K562 (cell line): ENCODE measurements at regions not wholly inside any gene's neighbourhood (a gene's known extent, or its start where the extent isn't known, plus 50 kb on each side); places are given as distances from the start of the nearest gene placed in this dataset.

Experiments used
- ATAC-seq: fragments of 200-7000 bp; cut with Tn5 transposase; 3 replicates; pipeline ENCODE4 v1.9.1; 2020; ENCODE audit warnings: moderate library complexity
- BruUV-seq: library from RNA; stranded (reverse); fragments of 400-500 nt; replicated peaks from 2 replicates; lab custom pipeline; 2021; lab: Mats Ljungman, UMichigan
- CTCF ChIA-PET: fragments of 300-600 bp; formaldehyde crosslinking; extraction: SDS; loops from one replicate; lab custom pipeline; 2021; ENCODE audit warnings: low intra/inter-chr PET ratio; lab: Yijun Ruan, JAX
- POLR2A ChIA-PET: fragments of 300-600, 350-650 bp; sonication (Branson Sonifier 250); formaldehyde crosslinking; extraction: SDS; loops from one replicate; lab custom pipeline; 2021; ENCODE audit warnings: antibody characterized with exemption, inconsistent platforms; lab: Yijun Ruan, JAX
- DNase-seq, 4 experiments: peaks; one replicate each; pipeline versions ENCODE4 v3.0.0 to v3.0.0-alpha.2; 2011 to 2018; ENCODE audit warnings: low spot score in 3 of 4, mixed read lengths in 3 of 4; ENCODE audit errors: extremely low read depth in 1 of 4
- FAIRE-seq: peaks from 2 replicates; lab custom pipeline; 2011; peaks lifted over from hg19 to GRCh38; lab: Jason Lieb, UNC
- H2AFZ ChIP-seq: 2 replicates; pipeline ENCODE4 v1.6.0; 2011; ENCODE audit warnings: low read depth, low read length, control low read depth, inconsistent platforms
- H3K27ac ChIP-seq: fragments of 200-600 bp; 3 replicates; pipeline ENCODE4 v1.8.0; 2011; ENCODE audit warnings: low read depth, mild to moderate bottlenecking, control low read depth, inconsistent platforms, low read length, moderate library complexity, mixed read lengths; ENCODE audit errors: extremely low read depth
- H3K27me3 ChIP-seq, 2 experiments: fragments of 300-600 bp in 1 of 2; 2 replicates in 1 of 2; 3 replicates in 1 of 2; pipeline versions ENCODE4 v1.6.0 to v1.8.0; 2011; ENCODE audit warnings: inconsistent platforms in 2 of 2, low read length in 2 of 2, mild to moderate bottlenecking in 1 of 2, mixed read lengths in 1 of 2, moderate library complexity in 1 of 2; ENCODE audit not compliant: control insufficient read depth in 2 of 2, insufficient read depth in 2 of 2
- H3K36me3 ChIP-seq: fragments of 300-600 bp; 3 replicates; pipeline ENCODE4 v1.8.0; 2011; ENCODE audit warnings: mild to moderate bottlenecking, low read length, inconsistent platforms; ENCODE audit not compliant: control insufficient read depth, insufficient read depth
- H3K4me1 ChIP-seq, 2 experiments: fragments of 200-600 bp in 1 of 2; replicated peaks in 1 of 2; 2 replicates in 1 of 2; 3 replicates in 1 of 2; pipeline versions ENCODE4 v1.5.1 to v1.8.0; 2011; ENCODE audit warnings: inconsistent platforms in 2 of 2, low read length in 2 of 2, mild to moderate bottlenecking in 1 of 2, mixed read lengths in 1 of 2, moderate library complexity in 1 of 2; ENCODE audit not compliant: control insufficient read depth in 2 of 2, insufficient read depth in 2 of 2
- H3K4me2 ChIP-seq: 2 replicates; pipeline ENCODE4 v1.6.1; 2011; ENCODE audit warnings: low read length, control low read depth, inconsistent platforms, mixed read lengths; ENCODE audit not compliant: insufficient read depth
- H3K4me3 ChIP-seq: fragments of 200-600 bp; sonication (generic), shearing (Covaris generic); 2 replicates; pipeline ENCODE4 v1.5.1; 2016; ENCODE audit warnings: control low read depth, inconsistent platforms
- H3K79me2 ChIP-seq: fragments of 200-600 bp; 3 replicates; pipeline ENCODE4 v1.8.0; 2011; ENCODE audit warnings: low read length, inconsistent platforms; ENCODE audit not compliant: control insufficient read depth, insufficient read depth
- H3K9ac ChIP-seq, 2 experiments: 2 replicates each; pipeline versions ENCODE4 v1.6.0 to v1.6.1; 2011; ENCODE audit warnings: low read depth in 2 of 2, low read length in 2 of 2, control low read depth in 1 of 2, inconsistent platforms in 1 of 2, mild to moderate bottlenecking in 1 of 2, mixed read lengths in 1 of 2; ENCODE audit not compliant: insufficient read depth in 1 of 2
- H3K9me1 ChIP-seq: one replicate; pipeline ENCODE4 v1.6.0; 2011; ENCODE audit warnings: inconsistent platforms, mild to moderate bottlenecking, low read length, moderate library complexity; ENCODE audit not compliant: control insufficient read depth, insufficient read depth
- H3K9me3 ChIP-seq: replicated peaks from 2 replicates; pipeline ENCODE4 v1.5.1; 2011; ENCODE audit warnings: low read depth, low read length, inconsistent platforms; ENCODE audit not compliant: control insufficient read depth, insufficient read depth
- H4K20me1 ChIP-seq: replicated peaks from 2 replicates; pipeline ENCODE4 v1.6.1; 2011; ENCODE audit warnings: low read length, inconsistent platforms, mixed read lengths; ENCODE audit not compliant: control insufficient read depth, insufficient read depth
- ARID1B ChIP-seq: fragments of 450-650 bp; IDR thresholded peaks from 2 replicates; pipeline ENCODE4 v1.6.1; 2016; ENCODE audit warnings: antibody characterized with exemption, mild to moderate bottlenecking, inconsistent platforms
- CBFA2T2 ChIP-seq: fragments of 450-650 bp; conservative IDR thresholded peaks from 2 replicates; pipeline ENCODE4 v1.6.1; 2017; ENCODE audit warnings: mild to moderate bottlenecking
- HDGF ChIP-seq: fragments of 450-650 bp; IDR thresholded peaks from 2 replicates; pipeline ENCODE4 v1.6.1; 2016
- JUN ChIP-seq, 2 experiments: sonication (generic) in 1 of 2; formaldehyde crosslinking in 1 of 2; IDR thresholded peaks; 2 replicates each; pipeline versions ENCODE4 v1.6.1 to v1.8.0; 2012 to 2022; ENCODE audit warnings: borderline replicate concordance in 2 of 2, mild to moderate bottlenecking in 2 of 2, improper control_type of control experiment in 1 of 2, low read depth in 1 of 2, low read length in 1 of 2, missing genetic modification reagents in 1 of 2
- JUND ChIP-seq, 2 experiments: IDR thresholded peaks; 2 replicates in 1 of 2; 3 replicates in 1 of 2; pipeline ENCODE4 v1.6.1; 2011; ENCODE audit warnings: borderline replicate concordance in 2 of 2, low read depth in 2 of 2, low read length in 2 of 2, improper control_type of control experiment in 1 of 2, missing biosample characterization in 1 of 2, missing genetic modification characterization in 1 of 2, missing genetic modification reagents in 1 of 2
- RCOR1 ChIP-seq, 2 experiments: IDR thresholded peaks; 2 replicates each; pipeline ENCODE4 v1.6.1; 2012; ENCODE audit warnings: low read depth in 2 of 2, low read length in 2 of 2, borderline replicate concordance in 1 of 2, improper control_type of control experiment in 1 of 2
- SMARCE1 ChIP-seq: fragments of 450-650 bp; IDR thresholded peaks from 2 replicates; pipeline ENCODE4 v1.7.1; 2016; ENCODE audit warnings: mild to moderate bottlenecking
- SPI1 ChIP-seq: IDR thresholded peaks from 2 replicates; pipeline ENCODE4 v1.6.1; 2011; ENCODE audit warnings: low read depth, low read length, control low read depth, borderline replicate concordance
- TCF3 ChIP-seq: sonication (generic); formaldehyde crosslinking; IDR thresholded peaks from 2 replicates; pipeline ENCODE4 v1.4.0; 2020; ENCODE audit warnings: mild to moderate bottlenecking, missing genetic modification reagents
- ZEB2 ChIP-seq: fragments of 450-650 bp; IDR thresholded peaks from 2 replicates; pipeline ENCODE4 v1.6.1; 2016
- ZNF175 ChIP-seq: fragments of 200-800 bp; sonication (Bioruptor generic); IDR thresholded peaks from 2 replicates; pipeline ENCODE4 v1.6.1; 2016; ENCODE audit warnings: low read depth, mild to moderate bottlenecking, missing genetic modification characterization, missing compliant biosample characterization
- WGBS: fragments of 100-300 bp; shearing (Covaris generic); methylation state at CpG from one replicate; pipeline ENCODE4 v1.1.6; 2016; ENCODE audit warnings: low coverage, mixed read lengths; ENCODE audit not compliant: insufficient coverage; ENCODE audit errors: missing lambda C conversion rate; 5-methylcytosine and 5-hydroxymethylcytosine counted together
- in situ Hi-C: fragments of 300-500 bp; cut with MboI; formaldehyde crosslinking; loops from 4 replicates; pipeline ENCODE4 v1.15.0; 2018; ENCODE audit warnings: inconsistent platforms, mixed read lengths
- intact Hi-C: fragments of 100-400 bp; cut with micrococcal nuclease; formaldehyde crosslinking; loops from 2 replicates; pipeline ENCODE4 v1.14.2; 2022
- TF ChIP-seq, protein P1 (sequence below), 2 experiments: fragments of 450-650 bp in 1 of 2; sonication (generic) in 1 of 2; formaldehyde crosslinking in 1 of 2; IDR thresholded peaks in 1 of 2; conservative IDR thresholded peaks in 1 of 2; 2 replicates each; pipeline versions ENCODE4 v1.6.1 to v1.8.1; 2016 to 2023; ENCODE audit warnings: mild to moderate bottlenecking in 2 of 2, moderate library complexity in 2 of 2, inconsistent platforms in 1 of 2, missing genetic modification reagents in 1 of 2
- TF ChIP-seq, protein P2 (sequence below): fragments of 450-650 bp; IDR thresholded peaks from 2 replicates; pipeline ENCODE4 v1.6.1; 2014; ENCODE audit warnings: low read depth, mild to moderate bottlenecking, moderate library complexity, borderline replicate concordance
- TF ChIP-seq, protein P3 (sequence below): sonication (generic); formaldehyde crosslinking; IDR thresholded peaks from 2 replicates; pipeline ENCODE4 v1.8.0; 2022; ENCODE audit warnings: missing genetic modification reagents, mild to moderate bottlenecking, moderate library complexity, borderline replicate concordance
- TF ChIP-seq, protein P4 (sequence below): sonication (generic); IDR thresholded peaks from 2 replicates; pipeline ENCODE4 v1.6.1; 2016

DNA sequence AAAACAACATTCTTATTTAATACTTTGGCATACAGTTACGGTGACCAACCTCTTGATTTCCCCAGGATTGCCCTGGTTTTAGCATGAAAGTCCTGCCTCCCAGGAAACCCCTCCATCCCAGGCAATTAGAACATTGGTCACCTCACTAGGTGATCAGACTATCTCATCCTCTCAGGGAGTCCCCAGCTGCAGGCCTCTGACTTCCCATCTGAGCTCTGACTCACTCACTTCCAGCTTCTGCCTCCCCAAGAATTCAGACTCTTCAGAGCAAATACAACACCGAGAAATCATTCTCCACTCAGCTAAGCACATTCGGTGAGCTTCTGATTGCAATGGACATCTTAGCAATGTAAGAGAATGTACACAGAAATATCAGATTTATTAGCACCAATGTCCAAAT, 92.4 kb upstream of the HES1 start:
- H3K4me3 ChIP-seq, result no peak overlapping the region
- in situ Hi-C loops (no loop called here), intact Hi-C loops (no loop called here)
- no peak overlapping the region for H2AFZ ChIP-seq
- no peaks in the 10 kb centered on the region for H3K79me2 ChIP-seq
- POLR2A ChIA-PET, result interaction anchor here (0.7 to 1.5 kb wide), 4 partner anchors 8 to 263 kb away, joined by 3 to 9 read pairs (median 4); no protein-coding TSS in a partner anchor
- no peaks in the 10 kb centered on the region for H4K20me1 ChIP-seq
- peak; percentile 73 for ATAC-seq
- peak; percentile 32 to 63 (median 38) for DNase-seq
- no peaks in the 10 kb centered on the region for H3K9me3 ChIP-seq
- H3K4me1 ChIP-seq, result peaks cover under 1 to 19% of the 10 kb centered on the region in 2 experiments; a peak in 3 of 5 replicates
- no peaks in the 10 kb centered on the region for H3K9me1 ChIP-seq
- 3% methylated on average over 3 of the region's 3 CpGs for WGBS
- no peaks in the 10 kb centered on the region for H3K36me3 ChIP-seq
- CTCF ChIA-PET, result no interaction called here
- H3K9ac ChIP-seq, result no peak overlapping the region
- no TSS peak for BruUV-seq
- FAIRE-seq, result no peak
- no peak overlapping the region for H3K4me2 ChIP-seq
- H3K27me3 ChIP-seq, result no peaks in the 10 kb centered on the region
- H3K27ac ChIP-seq, result no peak overlapping the region
- TF ChIP-seq SMARCE1 (0 out of 2 replicates have a peak, but pooled peaks have one; percentile 53), TCF3 (CRISPR knock-in tag) (peak; percentile 46; the same call in 1 of the 2 replicates), JUND (IDR thresholded peaks at IDR 0.05; ENCODE audit: borderline replicate concordance, low read depth, low read length) (peak; percentile 80), JUND (tag; IDR thresholded peaks at IDR 0.05; ENCODE audit: borderline replicate concordance, low read depth, low read length) (peak; percentile 63; the same call in 1 of the 3 replicates), HDGF (no peak), JUN (IDR thresholded peaks at IDR 0.05; ENCODE audit: borderline replicate concordance, low read depth, low read length) (peak; percentile 53; the same call in 1 of the 2 replicates), JUN (CRISPR knock-in tag; IDR thresholded peaks at IDR 0.05; ENCODE audit: borderline replicate concordance) (no peak), RCOR1 (IDR thresholded peaks at IDR 0.05; ENCODE audit: borderline replicate concordance in 1 of 2, low read depth in 2 of 2, low read length in 2 of 2) (peak in 1 of 2 experiments; percentile 18; a peak in 1 of 4 replicates), CBFA2T2 (peak; percentile 55), SPI1 (peak; percentile 53; the same call in 1 of the 2 replicates), ZEB2 (peak; percentile 25; the same call in 1 of the 2 replicates), ZNF175 (CRISPR knock-in tag) (no peak), ARID1B (peak; percentile 67)
- TF ChIP-seq, protein P1, sequence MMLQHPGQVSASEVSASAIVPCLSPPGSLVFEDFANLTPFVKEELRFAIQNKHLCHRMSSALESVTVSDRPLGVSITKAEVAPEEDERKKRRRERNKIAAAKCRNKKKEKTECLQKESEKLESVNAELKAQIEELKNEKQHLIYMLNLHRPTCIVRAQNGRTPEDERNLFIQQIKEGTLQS (IDR thresholded peaks at IDR 0.05), result peak; percentile 50; the same call in 1 of the 2 replicates
- TF ChIP-seq, protein P1 (CRISPR knock-in tag; conservative IDR thresholded peaks at IDR 0.05), result no peak
- TF ChIP-seq, protein P2, sequence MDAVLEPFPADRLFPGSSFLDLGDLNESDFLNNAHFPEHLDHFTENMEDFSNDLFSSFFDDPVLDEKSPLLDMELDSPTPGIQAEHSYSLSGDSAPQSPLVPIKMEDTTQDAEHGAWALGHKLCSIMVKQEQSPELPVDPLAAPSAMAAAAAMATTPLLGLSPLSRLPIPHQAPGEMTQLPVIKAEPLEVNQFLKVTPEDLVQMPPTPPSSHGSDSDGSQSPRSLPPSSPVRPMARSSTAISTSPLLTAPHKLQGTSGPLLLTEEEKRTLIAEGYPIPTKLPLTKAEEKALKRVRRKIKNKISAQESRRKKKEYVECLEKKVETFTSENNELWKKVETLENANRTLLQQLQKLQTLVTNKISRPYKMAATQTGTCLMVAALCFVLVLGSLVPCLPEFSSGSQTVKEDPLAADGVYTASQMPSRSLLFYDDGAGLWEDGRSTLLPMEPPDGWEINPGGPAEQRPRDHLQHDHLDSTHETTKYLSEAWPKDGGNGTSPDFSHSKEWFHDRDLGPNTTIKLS, result no peak
- TF ChIP-seq, protein P3, sequence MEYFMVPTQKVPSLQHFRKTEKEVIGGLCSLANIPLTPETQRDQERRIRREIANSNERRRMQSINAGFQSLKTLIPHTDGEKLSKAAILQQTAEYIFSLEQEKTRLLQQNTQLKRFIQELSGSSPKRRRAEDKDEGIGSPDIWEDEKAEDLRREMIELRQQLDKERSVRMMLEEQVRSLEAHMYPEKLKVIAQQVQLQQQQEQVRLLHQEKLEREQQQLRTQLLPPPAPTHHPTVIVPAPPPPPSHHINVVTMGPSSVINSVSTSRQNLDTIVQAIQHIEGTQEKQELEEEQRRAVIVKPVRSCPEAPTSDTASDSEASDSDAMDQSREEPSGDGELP (CRISPR knock-in tag), result peak; percentile 25; the same call in 1 of the 2 replicates
- TF ChIP-seq, protein P4, sequence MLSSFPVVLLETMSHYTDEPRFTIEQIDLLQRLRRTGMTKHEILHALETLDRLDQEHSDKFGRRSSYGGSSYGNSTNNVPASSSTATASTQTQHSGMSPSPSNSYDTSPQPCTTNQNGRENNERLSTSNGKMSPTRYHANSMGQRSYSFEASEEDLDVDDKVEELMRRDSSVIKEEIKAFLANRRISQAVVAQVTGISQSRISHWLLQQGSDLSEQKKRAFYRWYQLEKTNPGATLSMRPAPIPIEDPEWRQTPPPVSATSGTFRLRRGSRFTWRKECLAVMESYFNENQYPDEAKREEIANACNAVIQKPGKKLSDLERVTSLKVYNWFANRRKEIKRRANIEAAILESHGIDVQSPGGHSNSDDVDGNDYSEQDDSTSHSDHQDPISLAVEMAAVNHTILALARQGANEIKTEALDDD, result peak; percentile 25; the same call in 1 of the 2 replicates
